Fibroblast of lung (primary cell): ENCODE measurements at regions not wholly inside any gene's neighbourhood (a gene's known extent, or its start where the extent isn't known, plus 50 kb on each side); places are given as distances from the start of the nearest gene placed in this dataset.

Source experiments
- DNase-seq, 2 donors: peaks; one replicate each; pipeline versions ENCODE4 v3.0.0 to v3.0.0-alpha.2; 2010; ENCODE audit warnings: low read depth in 2 of 2
- H2AFZ ChIP-seq: 2 replicates; pipeline ENCODE4 v1.5.1; 2012; ENCODE audit warnings: low read length, control low read depth, inconsistent platforms
- H3K27ac ChIP-seq: 2 replicates; pipeline ENCODE4 v1.5.1; 2011; ENCODE audit warnings: low read length, control low read depth; ENCODE audit not compliant: insufficient read depth
- H3K27me3 ChIP-seq: 2 replicates; pipeline ENCODE4 v1.5.1; 2011; ENCODE audit warnings: mild to moderate bottlenecking, low read length; ENCODE audit not compliant: control insufficient read depth, insufficient read depth
- H3K36me3 ChIP-seq: 2 replicates; pipeline ENCODE4 v1.5.1; 2011; ENCODE audit warnings: low read length; ENCODE audit not compliant: control insufficient read depth, insufficient read depth
- H3K4me1 ChIP-seq: 2 replicates; pipeline ENCODE4 v1.5.1; 2011; ENCODE audit warnings: low read length; ENCODE audit not compliant: control insufficient read depth, insufficient read depth; ENCODE audit errors: extremely low read depth
- H3K4me2 ChIP-seq: 2 replicates; pipeline ENCODE4 v1.5.1; 2011; ENCODE audit warnings: low read length, control low read depth; ENCODE audit not compliant: insufficient read depth; ENCODE audit errors: extremely low read depth
- H3K4me3 ChIP-seq, 4 experiments: fragments of 200-600 bp in 1 of 4; sonication (generic) in 1 of 4; replicated peaks in 1 of 4; 2 replicates each; pipeline ENCODE4 v1.5.1; 2011 to 2016; ENCODE audit warnings: low read length in 4 of 4, low read depth in 3 of 4, mild to moderate bottlenecking in 3 of 4, control low read depth in 2 of 4, inconsistent platforms in 1 of 4, mixed read lengths in 1 of 4; ENCODE audit not compliant: insufficient read depth in 1 of 4; ENCODE audit errors: control extremely low read depth in 1 of 4
- H3K79me2 ChIP-seq: 2 replicates; pipeline ENCODE4 v1.5.1; 2012; ENCODE audit warnings: mild to moderate bottlenecking, low read length, inconsistent platforms; ENCODE audit not compliant: control insufficient read depth, insufficient read depth
- H3K9ac ChIP-seq: 2 replicates; pipeline ENCODE4 v1.5.1; 2011; ENCODE audit warnings: mild to moderate bottlenecking, low read length, control low read depth; ENCODE audit not compliant: insufficient read depth
- H3K9me3 ChIP-seq: 2 replicates; pipeline ENCODE4 v1.5.1; 2012; ENCODE audit warnings: low read depth, low read length; ENCODE audit not compliant: control insufficient read depth, insufficient read depth
- H4K20me1 ChIP-seq: 2 replicates; pipeline ENCODE4 v1.5.1; 2011; ENCODE audit warnings: low read length; ENCODE audit not compliant: control insufficient read depth, insufficient read depth; ENCODE audit errors: extremely low read depth
- CTCF ChIP-seq, 2 donors: IDR thresholded peaks in 1 of 2; conservative IDR thresholded peaks in 1 of 2; 1 replicate in 1 of 2; 2 replicates in 1 of 2; pipeline ENCODE4 v1.5.1; 2011 to 2012; ENCODE audit warnings: low read length in 2 of 2, control low read depth in 1 of 2, inconsistent platforms in 1 of 2, low read depth in 1 of 2, mild to moderate bottlenecking in 1 of 2
- EZH2 ChIP-seq: IDR thresholded peaks from 2 replicates; pipeline ENCODE4 v1.5.1; 2012; ENCODE audit warnings: low read length, control low read depth, mild to moderate bottlenecking; ENCODE audit errors: missing control alignments

DNA sequence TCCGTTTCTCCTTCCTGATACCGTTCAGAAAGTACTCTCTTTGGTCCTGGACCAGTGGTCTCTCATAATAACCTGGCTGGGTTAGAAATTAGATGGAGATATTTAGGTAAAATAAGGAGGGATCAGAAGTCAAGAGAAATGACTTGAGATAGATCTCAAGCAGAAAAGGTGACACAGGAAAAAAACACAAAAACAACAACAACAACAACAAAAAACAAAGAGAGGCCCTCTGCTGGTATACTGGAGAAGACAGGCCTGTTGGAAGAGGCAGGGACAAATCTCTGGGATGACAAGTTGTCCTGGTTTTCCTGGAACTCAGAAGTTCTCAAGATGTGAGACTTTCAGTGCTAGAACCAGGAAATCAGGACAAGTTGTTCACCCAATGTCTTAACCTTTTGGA, 430.5 kb downstream of the SHISA9 start:
- H3K4me2 ChIP-seq, result no peak overlapping the region
- H2AFZ ChIP-seq, result no peak overlapping the region
- no peaks in the 10 kb centered on the region for H3K27me3 ChIP-seq
- H3K4me1 ChIP-seq, result no peaks in the 10 kb centered on the region
- H4K20me1 ChIP-seq, result no peaks in the 10 kb centered on the region
- no peak overlapping the region for H3K27ac ChIP-seq
- no peak overlapping the region for H3K9ac ChIP-seq
- TF ChIP-seq CTCF (conservative IDR thresholded peaks at IDR 0.05 in 1 of 2, IDR thresholded peaks at IDR 0.05 in 1 of 2; ENCODE audit: low read depth in 1 of 2, low read length in 2 of 2) (no peak), EZH2 (no peak)
- H3K36me3 ChIP-seq, result no peaks in the 10 kb centered on the region
- H3K4me3 ChIP-seq, result no peak overlapping the region
- H3K79me2 ChIP-seq, result no peaks in the 10 kb centered on the region
- DNase-seq, result no peak
- H3K9me3 ChIP-seq, result no peaks in the 10 kb centered on the region

DNA sequence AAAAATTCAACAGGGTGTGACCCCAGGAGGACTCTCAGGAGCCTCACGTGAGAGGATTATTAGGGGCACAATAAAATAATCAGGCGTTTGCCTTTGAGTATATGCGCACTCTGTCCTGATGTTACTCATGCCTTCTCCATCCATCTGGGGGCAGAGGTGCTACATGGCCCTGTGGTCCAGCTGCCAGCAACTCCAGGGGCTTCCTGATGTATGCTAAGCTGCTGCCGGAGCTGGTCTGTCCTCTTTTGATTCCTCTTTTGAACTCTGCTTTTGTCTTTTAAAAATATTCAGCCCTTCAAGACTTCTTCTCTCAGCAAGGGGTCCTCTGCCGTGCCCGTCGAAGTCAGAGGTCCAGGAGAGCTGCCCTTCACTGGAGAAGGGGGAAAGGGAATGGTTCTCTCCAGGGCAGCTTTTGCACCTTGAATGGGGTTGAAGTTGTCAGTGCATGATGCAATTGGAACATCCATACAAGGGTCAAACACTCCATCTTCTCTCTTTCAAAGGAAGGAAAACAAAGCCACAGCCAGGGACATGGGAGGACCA, 431.4 kb downstream of the SHISA9 start:
- Histone ChIP-seq H3K27ac (no peak overlapping the region), H3K79me2 (no peaks in the 10 kb centered on the region), H3K9me3 (no peaks in the 10 kb centered on the region), H2AFZ (no peak overlapping the region), H3K4me2 (no peak overlapping the region), H3K36me3 (no peaks in the 10 kb centered on the region), H3K27me3 (no peaks in the 10 kb centered on the region), H3K4me1 (no peaks in the 10 kb centered on the region), H3K9ac (no peak overlapping the region), H3K4me3 (no peak overlapping the region), H4K20me1 (no peaks in the 10 kb centered on the region)
- TF ChIP-seq EZH2 (no peak), CTCF (conservative IDR thresholded peaks at IDR 0.05 in 1 of 2, IDR thresholded peaks at IDR 0.05 in 1 of 2; ENCODE audit: low read depth in 1 of 2, low read length in 2 of 2) (no peak)
- DNase-seq, result no peak

DNA sequence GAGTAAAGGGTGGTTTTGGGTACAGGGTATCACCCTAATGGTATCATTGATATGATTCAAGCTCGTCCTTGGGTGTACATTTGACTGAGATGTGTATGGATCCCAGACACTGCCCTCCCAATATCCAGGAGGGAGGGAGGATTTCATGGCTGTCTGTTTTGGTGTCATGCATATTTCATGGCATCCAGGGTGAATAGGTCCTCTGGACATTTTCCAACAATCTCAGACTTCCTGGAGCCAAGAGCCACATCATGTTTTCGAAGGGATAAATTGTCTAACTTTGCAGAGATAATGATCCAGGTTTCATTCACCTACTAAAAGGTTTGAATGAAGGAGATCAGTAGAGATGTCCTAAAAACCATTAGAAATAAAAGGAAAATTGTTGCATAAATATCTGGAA, 431.9 kb downstream of the SHISA9 start:
- Histone ChIP-seq H2AFZ (no peak overlapping the region), H4K20me1 (no peaks in the 10 kb centered on the region), H3K4me2 (no peak overlapping the region), H3K4me1 (no peaks in the 10 kb centered on the region), H3K79me2 (no peaks in the 10 kb centered on the region), H3K27ac (no peak overlapping the region), H3K9me3 (no peaks in the 10 kb centered on the region), H3K9ac (no peak overlapping the region), H3K36me3 (no peaks in the 10 kb centered on the region), H3K4me3 (no peak overlapping the region), H3K27me3 (no peaks in the 10 kb centered on the region)
- no peak for TF ChIP-seq CTCF (conservative IDR thresholded peaks at IDR 0.05 in 1 of 2, IDR thresholded peaks at IDR 0.05 in 1 of 2; ENCODE audit: low read depth in 1 of 2, low read length in 2 of 2)
- no peak for TF ChIP-seq EZH2
- no peak for DNase-seq
